ENCODE measurements at regions not wholly inside any gene's neighbourhood (a gene's known extent, or its start where the extent isn't known, plus 50 kb on each side); places are given as distances from the start of the nearest gene placed in this dataset.

- no peak for TF ChIP-seq CTCF (IDR thresholded peaks at IDR 0.05)
- TF ChIP-seq POLR2A (IDR thresholded peaks at IDR 0.05), result no peak
Measured at GRCh38 chrX:124557976-124558375, 211.6 kb downstream of the SH2D1A start.

Measured in right lobe of liver (tissue), 4 donors.